Lower leg skin (tissue), 4 donors: ENCODE measurements at regions not wholly inside any gene's neighbourhood (a gene's known extent, or its start where the extent isn't known, plus 50 kb on each side); places are given as distances from the start of the nearest gene placed in this dataset.

Source experiments
- DNase-seq, 2 donors: peaks; one replicate each; pipeline ENCODE4 v3.0.0-alpha.2; 2019; ENCODE audit warnings: low spot score in 2 of 2
- H3K4me3 ChIP-seq: fragments of 200-600 bp; sonication (generic); 2 replicates; pipeline ENCODE4 v1.5.1; 2017; ENCODE audit warnings: mild to moderate bottlenecking, low read depth; ENCODE audit not compliant: poor library complexity, severe bottlenecking
- CTCF ChIP-seq, 3 donors: fragments of 450-650 bp; IDR thresholded peaks; one replicate each; pipeline ENCODE4 v1.5.1; 2016; ENCODE audit warnings: antibody characterized with exemption in 3 of 3, mild to moderate bottlenecking in 3 of 3, moderate library complexity in 2 of 3
- POLR2A ChIP-seq, 2 donors: fragments of 450-650 bp; IDR thresholded peaks; one replicate each; pipeline ENCODE4 v1.6.1; 2016 to 2017; ENCODE audit warnings: antibody characterized with exemption in 2 of 2, mild to moderate bottlenecking in 1 of 2, moderate library complexity in 1 of 2
- WGBS, 2 donors: methylation state at CpG; one replicate each; pipeline ENCODE4 v1.1.5; 2018; 5-methylcytosine and 5-hydroxymethylcytosine counted together
- intact Hi-C: fragments of 100-400 bp; cut with DNase I; formaldehyde crosslinking; loops from one replicate; pipeline ENCODE4 v1.15.0; 2023; ENCODE audit warnings: low total_unique reads

GRCh38 chr14:98244966-98245569, 1026.9 kb downstream of the BCL11B start:
- no peak overlapping the region for H3K4me3 ChIP-seq
- 80 to 82% methylated on average over 7 of the region's 7 CpGs for WGBS, 2 donors
- DNase-seq, result no peak
- TF ChIP-seq POLR2A (IDR thresholded peaks at IDR 0.05), result no peak
- no peak for TF ChIP-seq CTCF (IDR thresholded peaks at IDR 0.05)
- intact Hi-C loops, result no loop called here

- intact Hi-C loops, result no loop called here
- TF ChIP-seq CTCF (IDR thresholded peaks at IDR 0.05), result no peak
- no peak for TF ChIP-seq POLR2A (IDR thresholded peaks at IDR 0.05)
- WGBS, 2 donors, result 88% methylated on average over 6 of the region's 6 CpGs
- H3K4me3 ChIP-seq, result no peak overlapping the region
- no peak for DNase-seq
Observed at GRCh38 chr14:98249057-98249456, 1022.9 kb downstream of the BCL11B start.

GRCh38 chr14:98249476-98249875, 1022.5 kb downstream of the BCL11B start:
- no peak overlapping the region for H3K4me3 ChIP-seq
- intact Hi-C loops, result no loop called here
- TF ChIP-seq POLR2A (IDR thresholded peaks at IDR 0.05) (no peak), CTCF (IDR thresholded peaks at IDR 0.05) (no peak)
- 61 to 66% methylated on average over 2 of the region's 2 CpGs for WGBS, 2 donors
- DNase-seq, result no peak

- no peak for TF ChIP-seq POLR2A (IDR thresholded peaks at IDR 0.05)
- TF ChIP-seq CTCF (IDR thresholded peaks at IDR 0.05), result no peak
- intact Hi-C loops, result no loop called here
- DNase-seq, result no peak
- WGBS, 2 donors, result 17 to 47% methylated on average over 1 of the region's 1 CpG
- no peak overlapping the region for H3K4me3 ChIP-seq
Observed at GRCh38 chr14:98252820-98253219, 1019.2 kb downstream of the BCL11B start.

- TF ChIP-seq POLR2A (IDR thresholded peaks at IDR 0.05) (no peak), CTCF (IDR thresholded peaks at IDR 0.05) (no peak)
- no peak for DNase-seq
Observed at GRCh38 chr14:98259881-98260280, 1012.1 kb downstream of the BCL11B start.

GRCh38 chr14:98262566-98262965, 1009.4 kb downstream of the BCL11B start:
- 95 to 96% methylated on average over 5 of the region's 5 CpGs for WGBS, 2 donors
- no peak for TF ChIP-seq POLR2A (IDR thresholded peaks at IDR 0.05)
- TF ChIP-seq CTCF (IDR thresholded peaks at IDR 0.05), result no peak
- DNase-seq, result no peak
- no peak overlapping the region for H3K4me3 ChIP-seq
- intact Hi-C loops, result no loop called here

More at GRCh38 chr14:98259881-98260280, 1012.1 kb downstream of the BCL11B start:
- no peak overlapping the region for H3K4me3 ChIP-seq
- intact Hi-C loops, result no loop called here
- WGBS, 2 donors, result 42 to 60% methylated on average over 4 of the region's 4 CpGs
